Smooth muscle cell (in vitro differentiated cells): ENCODE measurements at regions not wholly inside any gene's neighbourhood (a gene's known extent, or its start where the extent isn't known, plus 50 kb on each side); places are given as distances from the start of the nearest gene placed in this dataset.

Experiments
- DNase-seq: peaks from one replicate; lab custom pipeline; 2025; ENCODE audit not compliant: unreplicated experiment; lab: John Stamatoyannopoulos, UW
- H2AFZ ChIP-seq: fragments of 200-600 bp; sonication (generic); 2 replicates; pipeline ENCODE4 v1.6.0; 2016; ENCODE audit warnings: antibody characterized with exemption, low read depth, mild to moderate bottlenecking
- H3F3A ChIP-seq: fragments of 200-600 bp; sonication (generic); 2 replicates; pipeline ENCODE4 v1.6.0; 2017; ENCODE audit warnings: antibody characterized with exemption, low read depth
- H3K27ac ChIP-seq: fragments of 200-600 bp; sonication (generic); 2 replicates; pipeline ENCODE4 v1.5.1; 2016; ENCODE audit warnings: low read depth, mild to moderate bottlenecking
- H3K27me3 ChIP-seq: fragments of 200-600 bp; sonication (generic); 2 replicates; pipeline ENCODE4 v1.6.1; 2016; ENCODE audit warnings: low read depth, mild to moderate bottlenecking
- H3K36me3 ChIP-seq: fragments of 200-600 bp; sonication (generic); 2 replicates; pipeline ENCODE4 v1.5.1; 2016; ENCODE audit warnings: low read depth
- H3K4me1 ChIP-seq: fragments of 200-600 bp; sonication (generic); 2 replicates; pipeline ENCODE4 v1.5.1; 2016; ENCODE audit warnings: low read depth
- H3K4me2 ChIP-seq: fragments of 200-600 bp; sonication (generic); 2 replicates; pipeline ENCODE4 v1.6.0; 2016; ENCODE audit warnings: mild to moderate bottlenecking
- H3K4me3 ChIP-seq: fragments of 200-600 bp; sonication (generic); 2 replicates; pipeline ENCODE4 v1.5.1; 2016; ENCODE audit warnings: mild to moderate bottlenecking
- H3K79me2 ChIP-seq: fragments of 200-600 bp; sonication (generic); 2 replicates; pipeline ENCODE4 v1.6.0; 2016; ENCODE audit warnings: low read depth, mild to moderate bottlenecking
- H3K9ac ChIP-seq: fragments of 200-600 bp; sonication (generic); 2 replicates; pipeline ENCODE4 v1.6.0; 2016; ENCODE audit warnings: low read depth
- H3K9me3 ChIP-seq: fragments of 200-600 bp; sonication (generic); replicated peaks from 2 replicates; pipeline ENCODE4 v1.5.1; 2016; ENCODE audit warnings: low read depth
- H4K20me1 ChIP-seq: fragments of 200-600 bp; sonication (generic); 2 replicates; pipeline ENCODE4 v1.6.0; 2016; ENCODE audit warnings: low read depth
- CTCF ChIP-seq: fragments of 200-600 bp; sonication (generic); IDR thresholded peaks from 2 replicates; pipeline ENCODE4 v1.5.1; 2017; ENCODE audit warnings: borderline replicate concordance, mild to moderate bottlenecking, antibody characterized with exemption; ENCODE audit not compliant: insufficient read depth, poor library complexity, severe bottlenecking
- whole genome bisulfite sequencing: methylation state at CpG from one replicate; pipeline ENCODE4 v1.1.7; 2016; ENCODE audit warnings: low lambda C conversion rate; 5-methylcytosine and 5-hydroxymethylcytosine counted together

DNA sequence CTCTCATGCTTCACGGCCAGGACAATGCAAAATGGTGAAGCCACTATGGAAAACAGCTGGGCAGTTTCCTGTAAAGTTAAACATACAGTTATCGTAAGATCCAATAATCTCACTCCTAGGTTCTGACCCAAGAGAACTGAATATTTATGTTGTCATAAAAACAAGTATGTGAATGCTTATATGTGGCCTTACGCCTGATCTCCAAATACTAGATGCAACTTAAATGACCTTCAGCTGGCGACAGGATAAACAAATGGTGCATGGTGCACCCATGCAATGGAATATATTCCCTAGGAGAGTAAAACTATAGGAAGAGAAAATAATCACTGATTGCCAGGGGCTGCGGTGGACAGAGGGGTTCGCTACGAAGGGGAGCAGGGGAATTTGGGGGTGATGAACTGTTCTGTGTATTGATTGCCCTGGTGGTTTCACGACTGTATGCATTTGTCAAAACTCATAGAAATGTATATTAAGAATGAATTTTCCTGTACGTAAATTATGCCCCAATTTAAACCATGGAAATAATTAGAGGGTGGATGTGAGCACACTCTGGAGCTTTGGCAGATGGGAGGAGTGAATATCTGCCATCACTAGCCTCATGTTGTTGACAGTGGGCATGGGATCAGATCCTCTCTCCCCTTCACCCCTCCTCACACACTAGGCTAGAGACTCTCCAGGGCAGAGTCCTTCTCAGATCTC lies 100.8 kb upstream of the MYCN start:
- 84% methylated on average over 9 of the region's 9 CpGs for WGBS
- no peak overlapping the region for H3K27ac ChIP-seq

DNA sequence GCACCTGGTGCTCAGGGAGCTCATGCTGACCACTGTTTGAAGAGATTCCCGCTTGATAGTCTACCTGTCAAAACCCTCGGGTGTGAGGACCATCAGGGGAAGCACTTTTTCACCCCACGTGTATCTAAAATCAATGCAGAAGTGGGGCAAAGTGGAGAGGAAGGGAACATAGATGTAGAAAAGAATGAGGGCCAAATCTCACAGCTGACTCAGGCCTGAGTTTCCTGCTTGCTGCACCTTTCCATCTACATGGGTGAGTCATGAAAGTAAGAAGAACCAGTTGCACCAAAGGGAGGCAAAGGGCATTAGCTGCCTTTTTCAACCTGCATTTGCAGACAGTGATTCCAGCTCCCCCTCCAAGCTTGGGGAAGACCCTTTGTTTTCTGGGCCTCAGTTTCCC lies 100.2 kb upstream of the MYCN start:
- no peak for TF ChIP-seq CTCF
- Histone ChIP-seq H3F3A (no peaks in the 10 kb centered on the region), H3K79me2 (no peaks in the 10 kb centered on the region), H3K4me2 (no peak overlapping the region), H3K4me1 (no peaks in the 10 kb centered on the region), H3K9ac (no peak overlapping the region), H3K27me3 (no peaks in the 10 kb centered on the region), H3K36me3 (no peaks in the 10 kb centered on the region), H3K4me3 (no peak overlapping the region), H3K27ac (no peak overlapping the region), H3K9me3 (no peaks in the 10 kb centered on the region), H2AFZ (no peak overlapping the region), H4K20me1 (no peaks in the 10 kb centered on the region)
- no peak for DNase-seq
- WGBS = 94% methylated on average over 3 of the region's 3 CpGs

More for the DNA sequence above, 100.8 kb upstream of the MYCN start:
- H3K4me1 ChIP-seq = no peaks in the 10 kb centered on the region
- H3K4me3 ChIP-seq = no peak overlapping the region
- H3F3A ChIP-seq = no peaks in the 10 kb centered on the region
- H3K9ac ChIP-seq = no peak overlapping the region
- no peak for TF ChIP-seq CTCF
- H3K9me3 ChIP-seq = no peaks in the 10 kb centered on the region
- no peaks in the 10 kb centered on the region for H4K20me1 ChIP-seq
- H3K27me3 ChIP-seq = no peaks in the 10 kb centered on the region
- H2AFZ ChIP-seq = no peak overlapping the region
- DNase-seq = no peak
- H3K36me3 ChIP-seq = no peaks in the 10 kb centered on the region
- H3K79me2 ChIP-seq = no peaks in the 10 kb centered on the region
- no peak overlapping the region for H3K4me2 ChIP-seq

DNA sequence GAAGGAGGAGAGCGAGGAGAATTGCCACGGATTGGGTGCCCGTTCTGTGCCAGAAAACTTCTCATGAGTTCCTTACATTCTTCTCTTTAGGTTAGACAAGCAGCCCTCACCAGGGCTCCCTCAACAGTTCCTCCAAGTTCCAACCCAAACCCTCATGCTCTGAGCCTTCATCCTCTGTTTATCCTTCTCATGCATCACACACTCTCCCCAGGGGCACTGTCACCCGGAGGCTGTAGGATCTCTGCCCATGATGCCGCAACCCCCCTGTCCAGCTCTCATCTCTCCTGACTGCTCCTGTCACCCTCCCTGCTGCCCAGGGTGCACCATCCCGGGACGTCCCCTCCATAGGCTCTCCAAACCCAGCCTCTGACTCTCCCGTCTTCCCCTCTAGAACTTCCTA lies 99.4 kb upstream of the MYCN start:
- Histone ChIP-seq H3K36me3 (no peaks in the 10 kb centered on the region), H3K79me2 (no peaks in the 10 kb centered on the region), H3K27ac (no peak overlapping the region), H3K4me3 (no peak overlapping the region), H2AFZ (no peak overlapping the region), H3K9ac (no peak overlapping the region), H4K20me1 (no peaks in the 10 kb centered on the region), H3F3A (no peaks in the 10 kb centered on the region), H3K4me1 (no peaks in the 10 kb centered on the region), H3K4me2 (no peak overlapping the region), H3K27me3 (no peaks in the 10 kb centered on the region), H3K9me3 (no peaks in the 10 kb centered on the region)
- 95% methylated on average over 8 of the region's 8 CpGs for WGBS
- TF ChIP-seq CTCF = no peak
- DNase-seq = no peak
